ENCODE measurements at regions not wholly inside any gene's neighbourhood (a gene's known extent, or its start where the extent isn't known, plus 50 kb on each side); places are given as distances from the start of the nearest gene placed in this dataset.
A peak's percentile ranks its signal among the peaks of the same experiment; 100 is the strongest.

DNA sequence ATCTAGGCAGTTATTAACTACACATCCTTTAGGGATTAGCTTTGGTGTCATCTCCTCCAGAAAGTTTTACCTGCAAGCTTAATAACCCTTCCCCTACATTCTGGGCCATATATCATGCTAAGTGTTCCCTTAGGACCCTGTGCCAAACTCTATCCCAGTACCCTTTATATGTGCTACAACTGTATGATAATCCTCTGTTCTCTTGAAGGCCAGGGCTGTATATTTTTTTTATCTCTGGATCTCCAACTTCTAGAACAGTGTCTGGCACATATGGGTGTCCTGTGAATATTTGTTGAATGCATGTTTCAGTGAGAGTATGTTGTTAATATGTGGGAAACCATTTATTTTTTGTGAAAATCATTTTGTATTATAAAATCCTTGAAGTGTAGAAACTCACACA is 106.7 kb downstream of the PPM1A start:
- Histone ChIP-seq H3K4me3 (no peak overlapping the region), H3K79me2 (replicated peaks; ENCODE audit: insufficient read depth) (no peaks in the 10 kb centered on the region), H3K4me2 (no peak overlapping the region), H2AFZ (no peak overlapping the region), H3K9me2 (ENCODE audit: insufficient read depth) (no peaks in the 10 kb centered on the region), H3K36me3 (ENCODE audit: insufficient read depth) (no peaks in the 10 kb centered on the region), H4K20me1 (replicated peaks; ENCODE audit: insufficient read depth) (no peaks in the 10 kb centered on the region), H3F3A (replicated peaks; ENCODE audit: low read depth) (no peaks in the 10 kb centered on the region), H3K4me1 (ENCODE audit: insufficient read depth) (peaks cover 14% of the 10 kb centered on the region), H3K27ac (ENCODE audit: low read depth) (no peak overlapping the region), H3K27me3 (ENCODE audit: insufficient read depth) (no peaks in the 10 kb centered on the region)
- Mint-ChIP-seq H3K4me3 (no peak overlapping the region), H3K27me3 (ENCODE audit: insufficient read depth, low read depth, poor library complexity) (peaks cover 2% of the 10 kb centered on the region), H3K9me3 (no peaks in the 10 kb centered on the region), H3K36me3 (ENCODE audit: low read depth) (no peaks in the 10 kb centered on the region), H3K27ac (no peak overlapping the region), H3K4me1 (peaks cover 21% of the 10 kb centered on the region)
- DNase-seq (ENCODE audit: low spot score) (no peak), ATAC-seq (no peak)
- no peak for TF ChIP-seq POLR2AphosphoS5 (IDR thresholded peaks at IDR 0.05; ENCODE audit: low read depth)

DNA sequence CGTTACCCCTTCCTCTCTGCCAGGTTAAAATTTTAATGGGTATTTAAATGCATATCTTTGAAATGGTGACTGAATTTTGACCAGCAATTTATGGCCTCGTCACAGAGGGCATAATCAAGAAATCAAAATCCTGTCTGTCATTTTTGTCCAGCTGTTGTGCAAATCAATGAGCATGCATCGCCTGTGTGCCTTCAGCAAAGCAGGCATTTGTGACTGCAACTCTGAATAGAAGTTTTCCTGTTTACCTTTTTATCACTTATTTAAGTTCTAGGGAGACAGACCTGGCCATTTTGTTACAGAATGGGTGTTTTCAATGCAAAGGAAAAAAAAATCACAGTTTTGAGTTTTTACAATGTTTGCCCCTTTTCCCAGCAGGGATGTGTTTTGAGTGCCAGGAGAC is 107.4 kb downstream of the PPM1A start:
- DNase-seq (ENCODE audit: low spot score) (no peak), ATAC-seq (no peak)
- no peaks in the 10 kb centered on the region for H3K36me3 Mint-ChIP-seq (ENCODE audit: low read depth)
- peaks cover 2% of the 10 kb centered on the region for H3K27me3 Mint-ChIP-seq (ENCODE audit: insufficient read depth, low read depth, poor library complexity)
- peak overlapping the region; percentile 75; the same call in 1 of the 2 replicates for H3K27ac Mint-ChIP-seq
- Histone ChIP-seq H3K27ac (ENCODE audit: low read depth) (no peak overlapping the region), H4K20me1 (replicated peaks; ENCODE audit: insufficient read depth) (no peaks in the 10 kb centered on the region), H3F3A (replicated peaks; ENCODE audit: low read depth) (no peaks in the 10 kb centered on the region), H3K79me2 (replicated peaks; ENCODE audit: insufficient read depth) (no peaks in the 10 kb centered on the region), H3K4me1 (ENCODE audit: insufficient read depth) (peaks cover 13% of the 10 kb centered on the region), H3K36me3 (ENCODE audit: insufficient read depth) (no peaks in the 10 kb centered on the region), H3K27me3 (ENCODE audit: insufficient read depth) (no peaks in the 10 kb centered on the region), H3K4me3 (peak overlapping the region; percentile 11), H2AFZ (peak overlapping the region; percentile 93; the same call in 1 of the 2 replicates), H3K4me2 (peak overlapping the region; percentile 59), H3K9me2 (ENCODE audit: insufficient read depth) (no peaks in the 10 kb centered on the region)
- peaks cover 21% of the 10 kb centered on the region for H3K4me1 Mint-ChIP-seq
- peak overlapping the region; percentile 28; the same call in 2 of the 3 replicates for H3K4me3 Mint-ChIP-seq
- no peak for TF ChIP-seq STAT1 (IDR thresholded peaks at IDR 0.05; ENCODE audit: unreplicated experiment)
- TF ChIP-seq POLR2AphosphoS5 (IDR thresholded peaks at IDR 0.05; ENCODE audit: low read depth): no peak
- TF ChIP-seq ZNF331 (CRISPR knock-in tag; IDR thresholded peaks at IDR 0.05; ENCODE audit: low read depth): no peak
- no peak for TF ChIP-seq CREB1 (CRISPR knock-in tag; IDR thresholded peaks at IDR 0.05; ENCODE audit: low read depth)
- no peak for TF ChIP-seq EZH2 (IDR thresholded peaks at IDR 0.05; ENCODE audit: low read depth, unreplicated experiment)
- TF ChIP-seq NANOG (IDR thresholded peaks at IDR 0.05; ENCODE audit: borderline replicate concordance): no peak
- no peak for TF ChIP-seq ZNF114 (CRISPR knock-in tag; IDR thresholded peaks at IDR 0.05)
- TF ChIP-seq, protein P1, sequence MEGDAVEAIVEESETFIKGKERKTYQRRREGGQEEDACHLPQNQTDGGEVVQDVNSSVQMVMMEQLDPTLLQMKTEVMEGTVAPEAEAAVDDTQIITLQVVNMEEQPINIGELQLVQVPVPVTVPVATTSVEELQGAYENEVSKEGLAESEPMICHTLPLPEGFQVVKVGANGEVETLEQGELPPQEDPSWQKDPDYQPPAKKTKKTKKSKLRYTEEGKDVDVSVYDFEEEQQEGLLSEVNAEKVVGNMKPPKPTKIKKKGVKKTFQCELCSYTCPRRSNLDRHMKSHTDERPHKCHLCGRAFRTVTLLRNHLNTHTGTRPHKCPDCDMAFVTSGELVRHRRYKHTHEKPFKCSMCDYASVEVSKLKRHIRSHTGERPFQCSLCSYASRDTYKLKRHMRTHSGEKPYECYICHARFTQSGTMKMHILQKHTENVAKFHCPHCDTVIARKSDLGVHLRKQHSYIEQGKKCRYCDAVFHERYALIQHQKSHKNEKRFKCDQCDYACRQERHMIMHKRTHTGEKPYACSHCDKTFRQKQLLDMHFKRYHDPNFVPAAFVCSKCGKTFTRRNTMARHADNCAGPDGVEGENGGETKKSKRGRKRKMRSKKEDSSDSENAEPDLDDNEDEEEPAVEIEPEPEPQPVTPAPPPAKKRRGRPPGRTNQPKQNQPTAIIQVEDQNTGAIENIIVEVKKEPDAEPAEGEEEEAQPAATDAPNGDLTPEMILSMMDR (conservative IDR thresholded peaks at IDR 0.05; ENCODE audit: low read depth in 2 of 2): no peak
- TF ChIP-seq, protein P2, sequence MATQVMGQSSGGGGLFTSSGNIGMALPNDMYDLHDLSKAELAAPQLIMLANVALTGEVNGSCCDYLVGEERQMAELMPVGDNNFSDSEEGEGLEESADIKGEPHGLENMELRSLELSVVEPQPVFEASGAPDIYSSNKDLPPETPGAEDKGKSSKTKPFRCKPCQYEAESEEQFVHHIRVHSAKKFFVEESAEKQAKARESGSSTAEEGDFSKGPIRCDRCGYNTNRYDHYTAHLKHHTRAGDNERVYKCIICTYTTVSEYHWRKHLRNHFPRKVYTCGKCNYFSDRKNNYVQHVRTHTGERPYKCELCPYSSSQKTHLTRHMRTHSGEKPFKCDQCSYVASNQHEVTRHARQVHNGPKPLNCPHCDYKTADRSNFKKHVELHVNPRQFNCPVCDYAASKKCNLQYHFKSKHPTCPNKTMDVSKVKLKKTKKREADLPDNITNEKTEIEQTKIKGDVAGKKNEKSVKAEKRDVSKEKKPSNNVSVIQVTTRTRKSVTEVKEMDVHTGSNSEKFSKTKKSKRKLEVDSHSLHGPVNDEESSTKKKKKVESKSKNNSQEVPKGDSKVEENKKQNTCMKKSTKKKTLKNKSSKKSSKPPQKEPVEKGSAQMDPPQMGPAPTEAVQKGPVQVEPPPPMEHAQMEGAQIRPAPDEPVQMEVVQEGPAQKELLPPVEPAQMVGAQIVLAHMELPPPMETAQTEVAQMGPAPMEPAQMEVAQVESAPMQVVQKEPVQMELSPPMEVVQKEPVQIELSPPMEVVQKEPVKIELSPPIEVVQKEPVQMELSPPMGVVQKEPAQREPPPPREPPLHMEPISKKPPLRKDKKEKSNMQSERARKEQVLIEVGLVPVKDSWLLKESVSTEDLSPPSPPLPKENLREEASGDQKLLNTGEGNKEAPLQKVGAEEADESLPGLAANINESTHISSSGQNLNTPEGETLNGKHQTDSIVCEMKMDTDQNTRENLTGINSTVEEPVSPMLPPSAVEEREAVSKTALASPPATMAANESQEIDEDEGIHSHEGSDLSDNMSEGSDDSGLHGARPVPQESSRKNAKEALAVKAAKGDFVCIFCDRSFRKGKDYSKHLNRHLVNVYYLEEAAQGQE (IDR thresholded peaks at IDR 0.05; ENCODE audit: unreplicated experiment): no peak
- TF ChIP-seq, protein P3, sequence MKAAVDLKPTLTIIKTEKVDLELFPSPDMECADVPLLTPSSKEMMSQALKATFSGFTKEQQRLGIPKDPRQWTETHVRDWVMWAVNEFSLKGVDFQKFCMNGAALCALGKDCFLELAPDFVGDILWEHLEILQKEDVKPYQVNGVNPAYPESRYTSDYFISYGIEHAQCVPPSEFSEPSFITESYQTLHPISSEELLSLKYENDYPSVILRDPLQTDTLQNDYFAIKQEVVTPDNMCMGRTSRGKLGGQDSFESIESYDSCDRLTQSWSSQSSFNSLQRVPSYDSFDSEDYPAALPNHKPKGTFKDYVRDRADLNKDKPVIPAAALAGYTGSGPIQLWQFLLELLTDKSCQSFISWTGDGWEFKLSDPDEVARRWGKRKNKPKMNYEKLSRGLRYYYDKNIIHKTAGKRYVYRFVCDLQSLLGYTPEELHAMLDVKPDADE (IDR thresholded peaks at IDR 0.05): no peak
- H3K9me3 Mint-ChIP-seq: no peaks in the 10 kb centered on the region

All from GM23338 (cell line).